Lung microvascular endothelial cell (primary cell): ENCODE measurements at regions not wholly inside any gene's neighbourhood (a gene's known extent, or its start where the extent isn't known, plus 50 kb on each side); places are given as distances from the start of the nearest gene placed in this dataset.

Source experiments
- DNase-seq, 2 donors: peaks; one replicate each; pipeline versions ENCODE4 v3.0.0 to v3.0.0-alpha.2; 2010; ENCODE audit warnings: low read depth in 2 of 2

DNA sequence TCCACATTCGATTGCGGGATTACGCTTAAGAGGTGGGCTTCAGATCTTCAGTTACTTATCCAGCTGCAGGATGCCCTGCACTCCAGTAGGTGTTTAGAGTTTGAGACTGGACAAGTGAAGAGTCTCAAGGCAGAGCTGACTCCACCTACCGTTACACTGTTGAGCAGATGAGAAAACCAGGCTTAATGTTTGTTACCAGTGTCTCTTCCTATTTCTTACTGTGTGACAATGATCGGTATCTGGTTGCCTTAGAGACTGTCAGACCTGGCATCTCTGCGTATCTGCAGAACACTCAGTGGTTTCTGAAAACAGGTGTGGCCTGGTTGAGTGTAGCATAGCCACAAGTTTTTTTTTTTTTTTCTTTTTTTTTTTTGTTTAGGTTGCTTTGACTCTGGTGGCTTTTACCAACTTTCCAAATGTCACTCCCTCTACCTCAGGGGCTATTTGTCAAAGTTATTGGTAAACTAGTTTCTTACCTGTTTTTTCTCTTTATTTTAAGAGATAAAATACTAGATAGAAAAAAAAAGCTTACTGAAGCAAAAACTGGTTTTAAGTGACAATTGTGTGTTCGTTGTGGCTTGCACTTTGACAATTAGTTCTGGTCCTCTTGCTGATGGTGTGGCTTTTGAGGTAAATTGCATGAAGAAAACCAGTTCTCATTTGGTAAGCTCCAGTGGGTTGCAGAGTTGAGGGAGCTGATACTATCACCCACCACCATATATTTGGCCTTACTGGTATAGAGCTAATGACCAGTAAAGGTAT, 284.8 kb downstream of the ETS1 start:
- DNase-seq: no peak

DNA sequence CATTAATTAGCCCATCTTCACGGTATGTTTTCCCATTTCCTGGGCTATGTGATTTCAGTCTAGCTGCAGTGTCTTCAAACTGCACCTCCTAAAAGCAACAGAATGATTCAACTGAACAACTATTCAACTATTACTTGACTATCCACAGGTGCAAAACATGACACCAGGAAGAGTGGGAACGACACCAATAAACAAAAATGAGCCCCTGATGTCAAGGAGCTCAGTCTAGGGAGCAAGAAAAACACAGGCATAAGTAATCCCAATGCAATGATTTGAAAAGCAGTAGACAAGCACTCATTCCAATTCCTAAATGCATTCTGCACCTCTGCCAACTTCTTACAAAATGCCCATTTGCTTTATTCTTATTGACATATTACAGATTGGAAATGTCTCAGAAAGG, 285.6 kb downstream of the ETS1 start:
- no peak for DNase-seq

DNA sequence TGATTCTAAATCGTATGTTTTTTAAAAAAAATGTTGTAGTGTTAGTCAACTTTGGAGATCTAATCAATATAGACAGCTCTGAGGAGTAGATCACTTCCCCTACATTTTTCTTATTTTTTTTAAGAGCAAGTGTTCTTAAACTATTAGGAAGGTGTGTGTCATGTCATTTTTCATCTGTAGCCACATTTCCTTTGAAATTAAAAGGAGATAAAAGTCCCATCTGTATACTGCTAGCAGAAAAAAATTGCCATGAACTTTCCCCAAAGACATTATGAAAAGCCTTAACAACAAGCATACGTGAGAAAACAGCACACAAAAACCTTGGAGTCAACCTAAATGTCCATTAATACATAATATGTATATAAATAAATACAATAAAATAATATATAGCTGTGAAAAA, 286.6 kb downstream of the ETS1 start:
- no peak for DNase-seq

DNA sequence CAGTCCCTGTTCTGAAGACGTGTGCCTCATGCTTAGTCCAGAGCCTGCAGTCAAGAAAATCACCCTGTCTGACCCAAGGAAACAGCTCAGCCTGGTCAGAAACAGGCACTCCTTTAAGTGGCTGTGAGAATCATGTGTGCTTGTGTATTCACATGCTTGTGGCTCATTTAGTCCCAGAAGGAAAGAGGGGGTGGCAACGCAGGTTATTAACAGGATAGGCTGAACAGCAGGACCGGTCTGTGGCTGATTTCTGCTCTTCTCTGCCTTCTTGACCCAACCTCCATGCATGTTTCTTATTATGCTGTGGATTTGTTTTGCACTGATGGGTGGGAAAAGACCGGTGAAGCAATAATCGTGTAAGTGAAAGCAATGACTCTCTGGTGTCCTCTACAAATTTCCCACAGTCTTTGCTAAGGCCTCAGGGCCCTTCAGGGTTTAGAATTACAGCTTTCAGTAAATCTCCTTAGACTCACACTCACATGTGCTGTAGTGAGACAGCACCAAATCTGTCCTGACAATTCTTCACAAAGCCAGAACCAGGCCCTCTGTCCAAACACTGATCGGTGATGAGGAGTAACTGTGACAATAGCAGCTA, 288.1 kb downstream of the ETS1 start:
- DNase-seq: no peak

DNA sequence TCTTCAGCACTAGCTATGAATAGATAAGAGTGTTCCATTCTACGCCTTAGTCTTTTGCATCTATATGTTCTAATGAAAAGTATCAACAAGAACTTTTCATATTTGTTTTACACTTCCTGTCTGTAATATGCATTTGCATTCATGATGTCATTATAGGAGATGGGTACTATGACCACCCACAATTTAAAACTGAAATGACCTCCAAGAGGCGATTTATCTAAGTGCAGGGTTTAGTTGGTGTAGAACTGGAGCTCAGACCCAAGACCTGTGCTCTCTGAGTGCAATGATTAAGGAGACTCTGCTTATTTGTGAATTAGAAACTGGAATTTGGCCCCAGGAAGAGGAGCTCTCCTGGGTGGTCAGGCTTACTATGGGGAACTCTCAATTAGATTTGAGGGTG, 289.1 kb downstream of the ETS1 start:
- DNase-seq: no peak

DNA sequence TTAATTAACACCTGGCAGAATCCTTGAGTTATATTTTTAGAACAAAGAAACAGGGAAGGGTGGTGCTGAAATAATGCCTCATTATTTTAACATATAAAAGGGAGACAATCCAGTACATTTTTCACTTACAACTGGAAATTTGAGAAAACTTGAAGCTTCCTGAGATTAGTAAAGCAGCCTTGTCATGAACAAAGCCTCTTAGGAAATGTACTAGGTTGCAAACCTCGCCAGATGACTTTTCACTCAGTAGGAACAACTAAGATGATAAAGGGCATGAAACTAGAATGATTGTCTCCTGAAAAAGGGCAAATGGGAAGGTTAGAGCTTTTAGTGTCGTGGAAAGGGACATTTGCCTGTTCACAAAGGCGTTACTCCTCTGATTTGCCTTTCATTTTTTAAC, 289.6 kb downstream of the ETS1 start:
- DNase-seq: no peak

DNA sequence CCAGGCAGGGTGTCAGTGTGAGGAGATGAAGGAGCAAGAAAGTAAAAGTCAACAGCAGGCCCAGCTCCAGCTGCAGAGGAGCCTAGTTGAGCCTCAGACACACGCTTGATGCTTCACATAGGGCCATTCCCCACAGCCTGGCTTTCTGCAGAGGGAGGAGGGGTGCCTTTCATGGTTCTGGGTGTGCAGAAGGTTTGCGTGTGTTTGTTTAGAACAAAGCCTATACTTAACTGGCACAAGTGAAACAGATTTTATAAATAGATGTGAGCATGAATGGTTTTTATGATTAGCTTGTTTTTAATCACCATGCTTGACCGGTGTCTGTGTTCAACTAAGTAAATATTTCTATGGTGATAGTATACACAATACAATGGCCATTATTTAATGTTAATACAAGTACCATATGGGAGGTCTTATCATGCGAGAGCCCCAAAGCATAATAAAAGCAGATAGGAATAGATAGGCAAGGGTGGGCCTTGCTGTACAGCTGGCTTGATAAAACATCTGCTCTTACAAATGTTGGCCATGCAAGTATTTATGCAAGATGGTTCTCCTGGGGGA, 290.2 kb downstream of the ETS1 start:
- no peak for DNase-seq

DNA sequence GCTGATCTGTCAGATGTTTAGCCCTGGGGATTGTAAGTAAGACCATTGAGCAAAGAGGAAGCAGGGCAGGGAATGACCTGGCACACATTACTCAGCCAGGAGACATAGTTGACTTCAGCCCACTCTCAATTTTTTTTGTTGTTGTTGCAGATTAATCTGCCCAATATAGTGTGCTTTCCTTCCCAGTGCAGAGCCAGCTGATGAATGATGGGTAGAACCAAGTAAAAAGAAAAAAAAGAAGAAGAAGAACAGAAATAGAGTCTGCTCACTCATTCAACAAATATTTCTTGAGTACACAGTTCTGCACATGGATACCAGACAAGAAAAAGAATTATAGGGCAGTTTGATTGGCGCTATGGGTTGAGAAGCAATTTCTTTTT, 292.7 kb downstream of the ETS1 start:
- peak in 1 of 2 donors; percentile 22 for DNase-seq

DNA sequence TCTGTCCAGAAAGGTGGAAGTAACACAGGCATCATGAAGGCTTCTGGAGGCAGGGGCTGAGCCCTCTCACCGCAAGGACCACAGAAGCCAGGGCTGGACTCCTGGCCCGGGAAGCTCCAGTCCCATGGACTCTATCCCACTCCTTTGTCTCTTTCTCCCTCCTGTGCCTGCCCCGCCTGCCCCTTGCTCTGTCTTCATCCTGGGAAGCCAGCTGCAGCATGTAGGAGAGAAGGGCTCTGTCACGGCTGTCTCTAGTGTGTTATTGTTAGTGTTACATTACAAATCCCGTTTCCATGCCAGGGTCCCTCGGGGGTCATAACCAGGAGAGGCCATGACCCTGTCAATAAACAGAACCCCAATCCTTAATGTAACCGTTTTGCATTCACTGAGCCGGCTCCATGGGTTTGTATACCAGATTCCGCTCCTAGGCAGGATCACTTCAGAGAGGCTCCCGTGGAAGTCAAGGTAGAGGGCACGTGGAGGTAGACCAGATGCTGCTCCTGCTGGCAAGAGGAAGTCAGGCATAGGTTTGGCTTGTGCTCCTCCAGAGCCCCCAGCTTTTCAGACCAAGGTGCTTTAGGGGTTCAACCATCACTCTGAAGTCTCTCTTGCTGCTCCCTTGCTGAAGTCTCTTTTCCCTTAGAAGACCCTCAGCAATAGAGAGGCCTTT, 293.2 kb downstream of the ETS1 start:
- DNase-seq: no peak

DNA sequence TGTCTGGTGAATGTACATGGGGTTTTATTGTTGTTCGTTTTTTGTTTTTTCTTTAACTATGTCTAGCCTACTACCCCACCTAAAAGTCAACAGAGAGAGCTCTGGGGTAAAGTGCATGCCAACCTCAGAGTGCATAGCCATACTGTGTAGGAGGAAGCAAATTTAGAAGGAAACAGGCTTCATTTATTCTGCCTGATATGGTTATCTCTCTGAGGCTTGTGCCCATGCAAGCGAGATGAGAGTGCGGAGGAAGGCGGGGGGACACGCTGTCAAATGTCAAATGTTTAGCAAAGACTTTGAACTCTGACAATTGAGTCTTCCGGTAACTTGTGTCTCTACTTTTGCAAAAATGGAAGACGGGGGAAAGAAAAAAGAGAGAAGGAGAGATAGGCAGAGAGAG, 295.5 kb downstream of the ETS1 start:
- DNase-seq: no peak

DNA sequence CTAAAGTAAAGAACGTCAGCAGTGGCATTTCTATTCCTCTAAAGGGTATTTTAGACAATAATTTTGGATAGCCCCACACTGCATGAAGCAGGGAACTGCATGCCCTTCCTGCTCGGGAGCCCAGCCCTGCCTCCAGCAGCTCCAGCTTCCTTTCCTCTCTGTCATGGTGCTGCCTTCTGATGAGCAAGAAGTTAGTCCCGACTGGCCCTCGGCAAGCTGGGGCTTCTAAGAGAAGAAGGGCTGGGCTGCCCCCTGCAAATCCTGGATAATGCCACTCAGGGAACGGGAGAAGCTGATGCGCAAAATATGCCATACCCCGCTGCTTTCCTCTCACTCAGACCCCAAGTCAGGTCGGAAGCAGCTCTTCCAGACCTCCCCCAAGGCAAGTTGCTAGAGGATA, 296.4 kb downstream of the ETS1 start:
- DNase-seq: no peak

DNA sequence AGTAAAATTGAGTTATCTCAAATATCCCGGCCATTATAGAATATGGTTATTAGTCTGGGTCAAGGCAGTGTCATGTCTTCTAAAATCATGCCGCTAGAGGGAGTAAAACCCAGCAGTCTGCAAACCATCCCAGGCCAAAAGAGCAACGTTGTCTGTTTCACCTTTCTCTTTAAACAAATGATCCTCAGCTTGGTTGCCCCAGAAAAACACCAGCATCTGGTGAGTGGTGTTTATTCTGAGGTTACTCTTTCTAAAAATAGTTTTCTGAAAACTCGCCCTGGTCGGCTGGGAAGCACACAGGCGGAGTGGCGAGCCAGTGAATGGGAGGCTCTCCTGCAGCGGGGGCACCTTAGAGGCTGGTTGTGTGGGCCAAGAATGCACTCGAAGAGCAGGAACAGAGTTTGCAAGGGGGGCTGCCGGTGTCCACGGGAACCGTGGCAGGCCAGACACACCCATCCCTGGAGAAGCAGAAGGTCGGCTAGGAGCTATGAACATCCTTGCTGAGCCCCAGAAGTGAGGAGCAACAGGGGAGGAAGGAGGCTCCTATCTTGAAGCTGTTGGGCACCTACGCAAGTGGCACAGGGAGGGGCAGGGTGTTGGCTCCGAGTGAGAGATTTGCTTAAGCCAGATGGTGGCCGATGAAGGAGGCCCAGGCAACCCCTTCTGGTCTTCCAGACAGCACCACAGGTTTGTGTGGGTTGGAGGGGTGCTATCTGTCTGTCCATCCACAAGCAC, 297.1 kb downstream of the ETS1 start:
- DNase-seq: peak; percentile 86 to 89

DNA sequence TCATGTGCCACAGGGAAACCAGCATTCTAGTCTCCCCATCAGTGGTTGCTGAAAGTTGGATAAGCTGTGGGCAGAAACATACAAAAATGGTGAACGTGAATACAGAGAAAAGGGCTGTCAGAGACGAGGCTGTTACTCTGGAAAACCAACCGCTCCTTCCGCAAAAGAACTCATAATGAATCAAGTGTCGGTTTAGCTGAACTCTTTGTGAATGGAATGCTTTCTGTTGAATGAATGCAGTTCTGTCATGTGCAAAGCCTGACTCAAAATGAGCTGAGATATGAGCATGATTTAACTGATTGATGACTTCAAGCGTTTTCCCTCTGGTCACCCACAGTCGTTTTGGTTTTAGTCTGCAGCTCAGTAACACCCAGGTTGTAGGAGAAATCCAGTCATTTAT, 298.3 kb downstream of the ETS1 start:
- DNase-seq: no peak

DNA sequence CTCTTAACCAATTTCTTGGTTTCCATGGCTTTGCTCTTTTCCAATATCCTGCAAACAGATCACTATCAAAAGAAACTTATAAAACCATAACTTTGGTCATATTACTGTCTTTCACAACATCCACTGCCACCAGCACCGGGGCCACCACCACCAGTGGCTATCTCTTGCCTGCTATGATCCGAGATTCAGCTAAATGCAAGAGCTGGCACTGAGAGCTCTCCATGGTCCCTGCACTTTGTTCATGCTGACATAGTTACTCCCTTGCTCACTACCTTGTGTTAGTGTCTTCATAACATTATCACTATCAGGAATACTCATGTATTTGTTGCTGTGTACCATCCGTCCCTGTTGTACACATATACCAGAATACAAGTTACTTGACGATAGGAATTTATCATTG, 299.0 kb downstream of the ETS1 start:
- DNase-seq: peak; percentile 18 to 38

DNA sequence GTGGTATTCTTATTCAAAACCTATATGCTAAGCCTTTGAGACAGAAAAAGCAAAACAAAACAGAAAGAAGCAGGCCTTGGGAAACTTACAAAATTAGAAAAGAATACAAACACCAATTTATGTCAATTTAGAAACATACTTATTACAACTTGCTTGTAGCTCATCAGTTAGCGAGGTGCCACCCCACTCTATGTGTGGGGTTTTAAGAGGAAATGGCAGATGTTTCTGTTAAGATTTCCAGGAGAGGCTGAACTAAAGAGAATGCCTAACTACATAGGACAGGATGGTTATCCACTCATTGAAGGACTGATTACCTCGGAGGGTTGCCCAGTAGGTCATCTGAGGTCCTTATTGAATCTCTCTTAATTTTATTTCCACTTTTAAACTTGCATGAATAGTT, 302.0 kb downstream of the ETS1 start:
- no peak for DNase-seq

DNA sequence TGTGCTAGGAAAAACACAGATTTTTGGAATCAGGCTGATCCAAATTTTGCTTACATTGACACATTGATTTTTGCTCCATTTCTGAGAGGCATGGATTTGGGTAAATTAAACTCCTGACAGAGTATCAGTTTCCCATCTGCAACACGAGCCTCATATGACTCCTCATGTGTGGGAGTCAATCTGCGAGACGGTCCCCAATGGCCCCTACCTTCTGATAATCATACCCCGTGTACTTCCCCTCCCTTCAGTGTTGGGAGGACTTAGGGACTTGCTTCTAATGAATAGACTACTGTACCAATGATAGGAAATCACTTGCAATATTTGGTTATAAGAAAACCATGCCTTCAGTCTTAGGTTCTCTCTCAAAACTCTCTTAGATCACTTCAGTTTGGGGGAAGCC, 302.7 kb downstream of the ETS1 start:
- DNase-seq: no peak

DNA sequence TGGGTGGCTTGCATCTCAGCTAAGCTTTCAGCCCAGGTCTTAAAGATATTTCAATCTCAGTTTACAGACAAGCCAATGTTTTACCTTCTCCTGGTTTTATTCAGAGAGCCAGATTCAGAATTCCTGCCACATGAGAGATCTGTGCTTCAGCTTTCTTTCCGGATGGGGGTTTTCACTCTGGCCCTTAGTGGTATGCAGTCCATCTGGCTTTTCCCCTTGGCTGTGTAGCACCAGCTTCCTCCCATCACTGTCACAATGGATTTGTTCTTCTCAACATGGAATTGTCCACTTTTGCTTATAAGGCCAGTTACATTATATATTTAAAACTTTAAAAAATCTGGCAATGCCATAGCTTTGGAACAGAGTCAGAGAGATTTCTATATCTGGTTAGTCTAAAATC, 303.9 kb downstream of the ETS1 start:
- peak; percentile 23 to 35 for DNase-seq

DNA sequence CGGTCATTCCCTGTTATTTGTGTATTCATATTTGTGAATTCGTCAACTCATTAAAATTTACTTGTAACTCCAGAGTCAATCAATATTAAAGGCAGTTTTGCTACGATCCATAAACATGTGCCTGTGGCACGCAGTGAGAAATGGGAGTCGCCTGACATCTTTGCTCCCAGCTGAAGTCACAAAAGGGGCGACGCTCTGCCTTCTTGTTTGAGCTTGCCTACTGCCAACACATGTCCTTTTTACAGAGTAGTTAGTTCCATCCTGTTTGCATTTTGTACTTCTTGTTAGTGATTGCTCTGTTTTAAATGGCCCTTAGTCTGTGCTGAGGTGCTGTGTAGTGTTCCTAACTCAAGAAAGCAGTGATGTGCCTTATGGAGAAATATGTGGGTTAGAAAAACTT, 305.3 kb downstream of the ETS1 start:
- peak in 1 of 2 donors; percentile 8 for DNase-seq

DNA sequence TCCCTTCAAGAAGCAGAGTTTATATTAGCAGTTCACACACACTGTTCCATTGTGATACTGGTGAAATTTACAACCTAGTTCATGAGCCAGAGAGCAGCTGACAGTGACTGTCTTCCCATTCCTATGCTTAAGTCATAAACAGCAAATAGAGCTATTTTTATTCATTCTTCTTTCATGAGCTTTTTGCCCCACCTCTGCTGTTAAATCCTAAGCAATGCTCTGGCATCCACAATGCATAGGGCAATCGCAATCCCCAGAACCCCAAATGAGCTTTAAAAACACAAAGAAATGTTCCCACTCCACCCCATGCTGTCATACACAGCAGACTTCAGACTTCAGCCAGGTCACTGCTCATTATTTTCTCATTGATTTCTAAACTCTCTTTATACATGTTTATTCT, 307.5 kb downstream of the ETS1 start:
- DNase-seq: no peak

DNA sequence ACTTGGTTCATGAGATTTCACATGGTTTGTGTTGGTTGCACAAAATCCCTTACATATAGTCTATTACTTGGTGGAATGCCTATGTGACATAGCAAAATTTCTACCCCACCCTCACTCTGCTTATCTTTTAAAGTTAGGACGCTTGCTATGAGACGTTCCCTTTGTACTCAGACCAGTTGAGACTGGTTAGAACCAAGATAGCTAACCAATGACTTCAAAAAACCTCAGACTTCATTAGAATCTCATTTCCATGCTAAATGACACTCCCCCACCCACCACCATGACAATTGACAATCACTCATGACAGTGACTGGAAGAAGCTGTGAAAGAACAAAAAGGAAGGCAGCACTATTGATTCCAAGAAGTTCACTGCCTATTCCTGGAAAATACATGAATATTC, 313.6 kb downstream of the ETS1 start:
- no peak for DNase-seq

DNA sequence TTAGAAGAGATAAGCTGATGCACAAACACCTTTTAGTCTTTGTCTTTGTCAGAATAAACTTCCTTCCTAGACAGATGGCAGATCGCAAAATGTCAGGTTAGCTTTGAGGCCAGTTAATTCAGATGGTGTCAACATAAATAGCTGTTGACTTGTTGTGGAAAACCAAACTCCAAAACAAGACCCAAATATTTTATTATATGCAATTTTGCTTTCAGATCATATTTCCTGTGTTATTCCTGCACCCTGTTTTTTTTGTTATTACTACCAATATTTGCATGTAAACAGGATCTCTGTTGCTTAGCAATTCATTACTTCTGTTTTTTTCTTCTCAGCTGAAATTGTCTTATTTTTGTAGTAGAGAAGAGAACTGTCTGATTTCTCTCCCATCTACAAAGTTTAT, 316.0 kb downstream of the ETS1 start:
- peak in 1 of 2 donors; percentile 35 for DNase-seq

DNA sequence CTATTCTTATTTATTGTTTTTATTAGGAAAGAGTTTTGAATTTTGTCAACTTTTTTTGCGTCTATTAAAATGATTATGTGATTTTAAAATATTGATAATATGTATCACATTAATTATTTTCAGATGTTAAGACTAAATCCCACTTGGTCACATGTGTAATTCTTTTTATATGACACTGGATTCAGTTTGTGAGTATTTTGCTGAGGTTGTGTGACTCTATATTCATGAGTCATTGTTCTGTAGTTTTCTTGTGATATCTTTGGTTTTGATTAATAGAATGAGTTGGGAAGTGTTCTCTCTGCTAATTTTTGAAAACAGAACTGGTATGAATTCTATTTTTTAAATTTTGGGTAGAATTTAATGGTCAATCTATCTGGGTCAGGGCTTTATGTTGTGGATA, 317.9 kb downstream of the ETS1 start:
- no peak for DNase-seq
